ENCODE measurements at regions not wholly inside any gene's neighbourhood (a gene's known extent, or its start where the extent isn't known, plus 50 kb on each side); places are given as distances from the start of the nearest gene placed in this dataset.

DNA sequence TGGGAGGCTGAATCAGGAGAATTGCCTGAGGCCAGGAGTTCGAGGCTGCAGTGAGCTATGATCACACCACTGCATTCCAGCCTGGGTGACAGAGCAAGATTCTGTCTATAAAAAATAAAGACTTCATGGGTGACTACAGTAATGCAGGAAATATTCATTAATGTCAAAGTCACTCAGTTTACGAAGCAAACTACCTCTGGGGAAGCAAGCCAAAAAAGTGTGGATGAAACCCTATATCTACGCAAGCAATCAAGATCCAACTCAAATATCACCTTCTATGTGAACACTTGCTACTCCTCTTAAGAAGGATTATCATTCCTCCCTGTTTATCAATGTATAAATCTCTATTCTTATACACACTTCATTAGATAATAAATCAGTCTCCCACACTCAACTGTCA, 434.8 kb downstream of the SETD4 start:
- TF ChIP-seq, protein P1, sequence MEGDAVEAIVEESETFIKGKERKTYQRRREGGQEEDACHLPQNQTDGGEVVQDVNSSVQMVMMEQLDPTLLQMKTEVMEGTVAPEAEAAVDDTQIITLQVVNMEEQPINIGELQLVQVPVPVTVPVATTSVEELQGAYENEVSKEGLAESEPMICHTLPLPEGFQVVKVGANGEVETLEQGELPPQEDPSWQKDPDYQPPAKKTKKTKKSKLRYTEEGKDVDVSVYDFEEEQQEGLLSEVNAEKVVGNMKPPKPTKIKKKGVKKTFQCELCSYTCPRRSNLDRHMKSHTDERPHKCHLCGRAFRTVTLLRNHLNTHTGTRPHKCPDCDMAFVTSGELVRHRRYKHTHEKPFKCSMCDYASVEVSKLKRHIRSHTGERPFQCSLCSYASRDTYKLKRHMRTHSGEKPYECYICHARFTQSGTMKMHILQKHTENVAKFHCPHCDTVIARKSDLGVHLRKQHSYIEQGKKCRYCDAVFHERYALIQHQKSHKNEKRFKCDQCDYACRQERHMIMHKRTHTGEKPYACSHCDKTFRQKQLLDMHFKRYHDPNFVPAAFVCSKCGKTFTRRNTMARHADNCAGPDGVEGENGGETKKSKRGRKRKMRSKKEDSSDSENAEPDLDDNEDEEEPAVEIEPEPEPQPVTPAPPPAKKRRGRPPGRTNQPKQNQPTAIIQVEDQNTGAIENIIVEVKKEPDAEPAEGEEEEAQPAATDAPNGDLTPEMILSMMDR (IDR thresholded peaks at IDR 0.05) = no peak
- no peak for TF ChIP-seq POLR2A (IDR thresholded peaks at IDR 0.05)

Data from thyroid gland (tissue), 4 donors.